IPS-18a (cell line): ENCODE measurements at regions not wholly inside any gene's neighbourhood (a gene's known extent, or its start where the extent isn't known, plus 50 kb on each side); places are given as distances from the start of the nearest gene placed in this dataset.

Experiments
- H3K27ac ChIP-seq: one replicate; pipeline ENCODE4 v1.5.1; 2013; ENCODE audit warnings: low read length
- H3K27me3 ChIP-seq: one replicate; pipeline ENCODE4 v1.6.1; 2013; ENCODE audit warnings: mild to moderate bottlenecking, low read length; ENCODE audit not compliant: control insufficient read depth, insufficient read depth
- H3K36me3 ChIP-seq: one replicate; pipeline ENCODE4 v1.6.1; 2013; ENCODE audit warnings: low read depth, low read length; ENCODE audit not compliant: control insufficient read depth
- H3K4me1 ChIP-seq: one replicate; pipeline ENCODE4 v1.6.1; 2013; ENCODE audit warnings: low read depth, low read length; ENCODE audit not compliant: control insufficient read depth
- H3K4me3 ChIP-seq: one replicate; pipeline ENCODE4 v1.5.1; 2013; ENCODE audit warnings: low read length
- H3K9ac ChIP-seq: one replicate; pipeline ENCODE4 v1.6.1; 2013; ENCODE audit warnings: mild to moderate bottlenecking, low read length, moderate library complexity
- H3K9me3 ChIP-seq: one replicate; pipeline ENCODE4 v1.6.1; 2013; ENCODE audit warnings: low read depth, low read length; ENCODE audit not compliant: control insufficient read depth

DNA sequence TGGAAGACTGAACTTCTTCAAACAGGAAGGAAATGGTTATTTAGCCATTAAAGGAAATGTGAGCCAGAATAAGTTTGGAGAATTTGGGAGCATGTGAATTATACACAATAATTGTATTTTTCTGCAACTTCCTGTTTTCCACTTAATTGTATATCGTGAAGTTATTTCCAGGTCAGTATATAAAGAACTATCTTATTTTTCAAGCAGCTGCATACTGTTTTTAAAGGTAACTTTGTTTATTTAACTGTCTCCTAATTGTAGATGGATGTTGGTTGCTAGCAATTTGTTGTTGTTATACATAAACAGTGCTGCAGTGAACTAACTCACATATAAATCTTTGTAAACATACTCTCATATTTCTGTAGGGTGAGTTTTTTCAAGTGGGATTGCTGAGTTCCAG, 180.3 kb downstream of the HLX start:
- H3K4me1 ChIP-seq = no peaks in the 10 kb centered on the region
- no peak overlapping the region for H3K9ac ChIP-seq
- no peak overlapping the region for H3K27ac ChIP-seq
- H3K9me3 ChIP-seq = no peaks in the 10 kb centered on the region
- H3K36me3 ChIP-seq = no peaks in the 10 kb centered on the region
- H3K4me3 ChIP-seq = no peak overlapping the region
- H3K27me3 ChIP-seq = no peaks in the 10 kb centered on the region

DNA sequence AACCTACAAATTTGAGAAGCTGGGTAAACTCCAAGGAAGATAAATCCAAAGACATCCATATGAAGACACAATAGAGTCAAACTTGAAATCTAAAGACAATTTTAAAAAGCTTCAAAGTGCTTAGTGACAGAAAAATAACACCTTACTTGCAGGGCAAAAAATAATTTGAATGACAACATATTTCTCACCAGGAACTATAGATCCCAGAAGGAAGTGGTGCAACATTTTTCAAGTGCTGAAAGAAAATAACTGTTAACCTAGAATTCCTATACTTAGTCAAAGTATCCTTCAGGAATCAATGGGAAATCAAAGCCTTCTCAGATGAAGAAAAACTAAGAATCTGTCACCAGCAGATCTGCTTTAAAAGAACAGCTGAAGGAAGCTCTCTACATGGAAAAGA, 184.4 kb downstream of the HLX start:
- Histone ChIP-seq H3K9me3 (no peaks in the 10 kb centered on the region), H3K9ac (no peak overlapping the region), H3K4me1 (no peaks in the 10 kb centered on the region), H3K27me3 (no peaks in the 10 kb centered on the region), H3K27ac (no peak overlapping the region), H3K36me3 (no peaks in the 10 kb centered on the region), H3K4me3 (no peak overlapping the region)

DNA sequence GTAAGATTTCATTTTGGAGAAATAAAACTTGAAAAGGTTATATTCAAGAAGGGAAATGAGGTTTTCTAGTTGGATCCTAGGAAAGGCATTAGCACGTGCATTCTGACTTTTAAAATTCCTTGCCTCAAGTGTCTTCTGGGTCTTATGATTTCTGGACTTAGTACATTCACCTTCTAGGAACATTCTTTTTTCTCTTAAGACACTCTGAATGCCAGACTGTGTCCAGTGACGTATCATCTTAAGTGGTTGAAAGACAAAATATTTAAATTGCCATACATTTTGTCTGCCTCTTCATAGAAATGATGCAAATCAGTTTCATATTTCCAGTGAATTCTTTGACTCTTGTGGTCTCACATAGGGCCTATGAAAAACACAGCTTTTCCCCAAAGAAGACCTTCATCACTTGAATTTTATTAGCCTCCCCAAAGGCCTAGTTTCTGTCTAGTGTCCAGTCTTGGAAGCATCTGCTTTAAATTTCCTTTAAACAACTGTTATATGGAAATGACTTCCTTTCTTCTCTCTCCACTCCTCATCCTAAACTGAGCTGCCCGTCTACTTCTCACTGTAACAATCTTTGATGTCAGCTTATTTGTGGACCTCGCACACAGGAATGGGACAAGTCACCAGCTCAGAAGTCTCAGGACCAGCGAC, 187.2 kb downstream of the HLX start:
- H3K9me3 ChIP-seq = no peaks in the 10 kb centered on the region
- no peak overlapping the region for H3K27ac ChIP-seq
- no peaks in the 10 kb centered on the region for H3K4me1 ChIP-seq
- no peak overlapping the region for H3K4me3 ChIP-seq
- no peak overlapping the region for H3K9ac ChIP-seq
- no peaks in the 10 kb centered on the region for H3K27me3 ChIP-seq
- H3K36me3 ChIP-seq = no peaks in the 10 kb centered on the region

DNA sequence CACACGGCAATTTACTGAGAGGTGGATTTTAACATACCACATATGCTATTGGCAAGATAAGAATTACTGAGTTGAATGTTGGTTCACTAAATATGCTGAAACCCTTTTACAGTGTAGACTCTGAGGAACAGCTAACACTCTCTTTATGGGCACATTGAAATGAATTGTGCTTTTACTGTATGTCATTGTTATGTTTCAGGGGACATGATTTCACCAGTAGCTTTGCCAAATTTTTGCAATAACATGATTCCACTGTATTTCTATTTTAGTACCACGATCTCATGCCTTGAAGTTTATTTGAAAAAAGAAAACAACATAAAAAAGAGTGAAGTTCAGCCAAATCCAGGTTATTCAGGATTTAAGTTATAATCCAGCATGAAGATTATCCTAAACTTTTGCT, 188.5 kb downstream of the HLX start:
- no peaks in the 10 kb centered on the region for H3K4me1 ChIP-seq
- no peaks in the 10 kb centered on the region for H3K27me3 ChIP-seq
- no peak overlapping the region for H3K9ac ChIP-seq
- no peaks in the 10 kb centered on the region for H3K9me3 ChIP-seq
- H3K36me3 ChIP-seq = no peaks in the 10 kb centered on the region
- H3K27ac ChIP-seq = no peak overlapping the region
- no peak overlapping the region for H3K4me3 ChIP-seq

DNA sequence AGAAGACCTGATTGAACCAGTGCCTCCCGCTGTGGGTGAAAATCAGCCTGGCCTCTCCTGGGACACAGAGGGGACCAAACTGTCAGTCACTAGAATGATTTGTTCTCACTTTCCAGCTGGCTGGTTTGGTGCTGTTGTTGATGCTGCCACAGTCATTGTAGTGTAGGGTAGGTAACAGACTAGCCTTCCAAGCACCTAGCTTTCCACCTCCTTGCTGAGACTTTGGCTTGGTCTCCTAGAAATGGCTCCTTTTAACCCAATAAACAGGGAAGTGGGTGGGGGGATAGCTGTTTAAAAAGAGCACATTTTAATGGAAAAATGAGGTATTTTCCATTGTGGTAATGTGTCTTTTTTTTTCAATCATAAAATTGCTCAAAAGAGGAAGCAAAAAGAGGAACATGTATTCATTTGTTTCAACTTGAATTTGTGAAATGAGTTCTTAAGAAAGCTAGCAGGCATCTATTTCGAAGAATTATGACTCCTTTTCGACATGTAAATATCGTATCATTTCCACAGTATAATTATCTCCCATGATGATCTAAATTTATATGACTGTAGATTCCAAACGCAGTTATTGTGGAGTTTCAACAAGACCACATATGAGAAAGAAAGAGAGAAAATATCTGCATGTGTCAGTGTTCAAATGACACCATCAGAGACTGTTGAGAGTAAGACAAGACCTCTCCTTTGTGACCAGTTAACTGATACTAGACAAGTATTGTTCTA, 190.1 kb downstream of the HLX start:
- H3K27ac ChIP-seq = no peak overlapping the region
- no peaks in the 10 kb centered on the region for H3K36me3 ChIP-seq
- no peaks in the 10 kb centered on the region for H3K4me1 ChIP-seq
- H3K4me3 ChIP-seq = no peak overlapping the region
- H3K27me3 ChIP-seq = no peaks in the 10 kb centered on the region
- peaks cover 6% of the 10 kb centered on the region for H3K9me3 ChIP-seq
- no peak overlapping the region for H3K9ac ChIP-seq

GRCh38 chr1:221069986-221070385, 190.7 kb downstream of the HLX start:
- H3K27me3 ChIP-seq = no peaks in the 10 kb centered on the region
- H3K9me3 ChIP-seq = peaks cover 11% of the 10 kb centered on the region
- H3K9ac ChIP-seq = no peak overlapping the region
- H3K27ac ChIP-seq = no peak overlapping the region
- no peaks in the 10 kb centered on the region for H3K4me1 ChIP-seq
- no peak overlapping the region for H3K4me3 ChIP-seq
- no peaks in the 10 kb centered on the region for H3K36me3 ChIP-seq

GRCh38 chr1:221071777-221072176, 192.5 kb downstream of the HLX start:
- peaks cover 11% of the 10 kb centered on the region for H3K9me3 ChIP-seq
- H3K27ac ChIP-seq = no peak overlapping the region
- H3K4me1 ChIP-seq = no peaks in the 10 kb centered on the region
- no peaks in the 10 kb centered on the region for H3K27me3 ChIP-seq
- no peaks in the 10 kb centered on the region for H3K36me3 ChIP-seq
- no peak overlapping the region for H3K4me3 ChIP-seq
- no peak overlapping the region for H3K9ac ChIP-seq

GRCh38 chr1:221072214-221072613, 193.0 kb downstream of the HLX start:
- Histone ChIP-seq H3K27ac (no peak overlapping the region), H3K4me1 (no peaks in the 10 kb centered on the region), H3K9ac (no peak overlapping the region), H3K27me3 (no peaks in the 10 kb centered on the region), H3K36me3 (no peaks in the 10 kb centered on the region), H3K9me3 (peaks cover 11% of the 10 kb centered on the region), H3K4me3 (no peak overlapping the region)

- Histone ChIP-seq H3K27me3 (no peaks in the 10 kb centered on the region), H3K27ac (no peak overlapping the region), H3K36me3 (no peaks in the 10 kb centered on the region), H3K9me3 (peaks cover 11% of the 10 kb centered on the region), H3K4me3 (no peak overlapping the region), H3K9ac (no peak overlapping the region), H3K4me1 (no peaks in the 10 kb centered on the region)
Measured at GRCh38 chr1:221074332-221074731, 195.1 kb downstream of the HLX start.

DNA sequence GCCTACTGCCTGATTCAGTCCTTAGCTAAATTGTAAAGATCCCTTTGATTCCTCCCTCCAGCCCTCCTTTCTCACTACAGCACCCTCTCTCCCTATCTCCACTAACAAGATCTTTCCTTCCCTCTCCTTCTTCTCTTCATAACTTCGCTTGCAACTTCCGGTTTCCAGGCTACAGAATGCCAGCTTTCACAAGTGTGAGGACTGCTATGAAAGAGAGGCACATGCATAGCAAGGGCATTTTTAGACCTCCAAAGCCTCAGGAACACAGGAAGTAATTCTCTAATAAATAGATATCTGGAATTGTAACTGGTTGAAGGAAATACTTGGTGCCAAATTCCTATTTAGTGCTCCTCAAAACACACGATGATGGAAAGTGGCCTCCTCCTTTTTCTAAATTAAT, 196.7 kb downstream of the HLX start:
- no peak overlapping the region for H3K4me3 ChIP-seq
- no peak overlapping the region for H3K9ac ChIP-seq
- H3K36me3 ChIP-seq = no peaks in the 10 kb centered on the region
- H3K27ac ChIP-seq = no peak overlapping the region
- H3K27me3 ChIP-seq = no peaks in the 10 kb centered on the region
- peaks cover 11% of the 10 kb centered on the region for H3K9me3 ChIP-seq
- no peaks in the 10 kb centered on the region for H3K4me1 ChIP-seq

DNA sequence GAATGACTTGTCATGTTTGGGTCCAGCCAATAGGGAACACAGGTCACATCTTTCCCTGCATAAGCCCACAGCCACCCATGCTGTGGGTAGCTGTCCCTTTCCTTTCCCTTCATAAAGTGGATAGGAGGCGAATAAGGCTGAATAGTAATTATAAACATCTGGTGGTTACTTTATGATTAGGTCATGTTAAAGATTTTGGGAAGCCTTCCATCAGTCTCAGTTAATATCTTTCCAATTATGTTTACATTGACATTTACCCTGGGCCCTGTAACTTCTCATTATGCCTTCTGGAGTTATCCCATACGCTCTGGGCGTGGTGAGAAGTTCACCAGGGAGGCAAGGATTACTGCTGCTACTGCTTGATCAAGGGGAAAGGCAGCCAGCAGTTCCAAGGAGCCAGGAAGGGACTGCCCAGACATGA, 197.2 kb downstream of the HLX start:
- H3K9ac ChIP-seq = no peak overlapping the region
- H3K9me3 ChIP-seq = peaks cover 11% of the 10 kb centered on the region
- no peak overlapping the region for H3K4me3 ChIP-seq
- H3K27me3 ChIP-seq = no peaks in the 10 kb centered on the region
- H3K4me1 ChIP-seq = no peaks in the 10 kb centered on the region
- no peak overlapping the region for H3K27ac ChIP-seq
- H3K36me3 ChIP-seq = no peaks in the 10 kb centered on the region
